Retina (tissue), 1 donor: ENCODE measurements at regions not wholly inside any gene's neighbourhood (a gene's known extent, or its start where the extent isn't known, plus 50 kb on each side); places are given as distances from the start of the nearest gene placed in this dataset.
A peak's percentile ranks its signal among the peaks of the same experiment; 100 is the strongest.
"Not testable (repeated sequence)": the region's sequence is repeated elsewhere in the genome, so short reads cannot be mapped to it uniquely, and the experiment has no call there.

Experiments used
- DNase-seq: peaks from one replicate; pipeline ENCODE4 v3.0.0-alpha.2; 2016

DNA sequence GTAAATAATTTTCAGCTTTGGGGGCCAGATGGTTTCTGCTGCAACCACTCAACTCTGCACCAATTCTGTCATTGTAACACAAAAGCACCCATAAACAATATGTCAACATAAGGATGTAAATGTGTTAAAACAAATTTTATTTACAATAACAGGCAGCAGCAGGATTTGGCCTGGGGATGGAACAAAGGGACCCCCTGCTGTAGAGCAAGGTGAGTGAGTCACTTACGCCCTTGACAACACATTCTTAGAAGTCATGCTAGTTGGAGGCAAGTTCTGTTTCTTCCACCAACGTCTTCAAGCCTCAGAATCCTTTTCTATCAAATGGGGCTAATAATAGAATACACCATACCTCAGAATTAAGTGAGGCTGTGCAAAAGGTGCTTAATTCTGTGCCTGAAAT is 610.2 kb upstream of the SYT4 start:
- no peak for DNase-seq

DNA sequence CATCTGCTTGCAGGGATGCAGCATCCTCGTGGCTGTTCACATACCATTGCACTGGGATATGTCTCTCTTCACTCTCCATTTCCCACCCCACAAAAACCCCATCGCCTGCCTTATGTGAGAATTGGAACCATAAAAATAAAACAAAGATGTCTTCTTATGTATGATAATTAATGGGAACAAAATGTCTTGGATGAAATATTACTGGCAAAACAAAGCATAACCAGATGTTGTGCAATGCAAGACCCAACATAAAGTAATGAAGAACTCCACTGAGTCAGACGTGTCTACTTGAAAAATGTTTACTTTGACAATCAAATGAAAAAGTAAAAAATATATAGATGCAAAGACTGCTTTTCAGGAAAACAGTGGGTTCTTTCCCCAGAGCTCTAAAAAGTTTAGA is 611.3 kb upstream of the SYT4 start:
- DNase-seq: no peak

- DNase-seq: no peak
Measured at GRCh38 chr18:43893001-43893637, 615.8 kb upstream of the SYT4 start.

GRCh38 chr18:43904209-43904837 is 627.0 kb upstream of the SYT4 start:
- DNase-seq: no peak

DNA sequence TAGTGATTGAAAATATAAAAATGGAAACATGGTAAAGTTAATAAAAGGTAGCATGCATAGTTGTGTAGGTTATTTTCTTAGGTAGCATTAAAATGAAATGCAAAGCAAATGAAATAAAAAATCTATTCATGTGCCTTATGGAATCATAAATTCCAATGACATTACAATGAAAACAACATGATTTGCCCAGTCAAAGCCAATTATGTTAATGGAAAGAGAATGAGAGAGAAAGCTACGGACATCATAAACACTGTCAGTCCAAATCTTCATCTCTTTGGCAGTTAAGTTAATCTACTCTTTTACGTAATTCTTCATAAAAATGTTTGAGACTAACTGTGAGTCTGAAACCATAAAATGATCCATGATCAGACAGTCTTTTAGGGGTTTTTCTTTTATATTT is 636.7 kb upstream of the SYT4 start:
- peak; percentile 30 for DNase-seq

GRCh38 chr18:43916984-43917383 is 639.7 kb upstream of the SYT4 start:
- DNase-seq: no peak

- DNase-seq: no peak
Measured at GRCh38 chr18:43917520-43917919, 640.2 kb upstream of the SYT4 start.

DNA sequence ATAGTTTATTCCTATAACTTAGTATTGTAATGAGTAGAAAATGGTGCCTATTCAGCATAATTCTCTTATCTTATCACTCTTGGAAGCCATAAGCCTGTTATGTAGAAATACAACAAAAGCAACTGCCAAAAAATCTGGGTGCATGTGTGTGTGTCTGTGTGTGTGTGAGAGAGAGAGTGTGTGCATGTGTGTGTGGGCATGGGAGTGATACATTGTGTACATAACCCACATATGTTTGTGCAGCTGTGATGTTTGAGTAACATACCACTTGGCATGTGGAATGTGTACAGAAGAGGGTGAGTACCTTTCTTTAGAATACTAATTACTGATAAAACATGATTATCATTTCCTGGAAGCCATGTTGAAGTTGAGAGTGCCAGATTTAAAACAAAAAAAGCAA is 642.3 kb upstream of the SYT4 start:
- DNase-seq: no peak

- DNase-seq: no peak
Measured at GRCh38 chr18:43931439-43931838, 654.1 kb upstream of the SYT4 start.

DNA sequence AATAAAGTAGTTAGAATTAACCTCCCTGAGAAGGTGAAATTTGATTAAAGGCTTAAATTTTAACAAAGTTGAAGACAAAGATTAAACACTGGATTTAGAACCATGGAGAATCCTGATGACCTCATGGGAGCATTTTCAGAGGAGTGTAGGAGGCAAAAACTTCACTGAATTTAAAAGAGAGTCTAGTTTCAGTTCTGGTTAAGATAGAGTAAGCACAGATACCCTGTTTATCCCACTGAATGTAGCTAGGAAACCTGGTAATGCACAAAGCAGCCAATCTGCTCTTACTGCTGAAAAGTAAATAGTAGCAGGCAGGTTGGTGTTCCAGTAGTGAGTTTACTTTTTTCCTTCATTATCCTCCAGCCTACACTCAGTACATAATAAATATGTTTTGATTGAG is 654.9 kb upstream of the SYT4 start:
- no peak for DNase-seq

DNA sequence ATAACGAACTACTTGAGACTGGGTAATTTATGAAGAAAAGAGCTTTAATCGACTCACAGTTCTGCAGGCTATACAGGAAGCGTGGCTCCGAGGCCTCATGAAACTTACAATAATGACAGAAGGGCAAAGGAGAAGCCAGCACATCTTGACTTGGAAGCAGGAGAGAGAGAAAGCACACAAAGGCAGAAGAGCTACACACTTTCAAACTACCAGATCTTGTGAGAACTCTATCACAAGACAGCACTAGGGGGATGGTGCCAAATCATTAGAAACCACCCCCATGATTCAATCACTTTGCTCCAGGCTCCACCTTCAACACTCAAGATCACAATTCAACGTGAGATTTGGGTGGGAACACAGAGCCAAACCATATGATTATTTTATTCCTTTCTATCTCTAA is 655.9 kb upstream of the SYT4 start:
- DNase-seq: no peak

DNA sequence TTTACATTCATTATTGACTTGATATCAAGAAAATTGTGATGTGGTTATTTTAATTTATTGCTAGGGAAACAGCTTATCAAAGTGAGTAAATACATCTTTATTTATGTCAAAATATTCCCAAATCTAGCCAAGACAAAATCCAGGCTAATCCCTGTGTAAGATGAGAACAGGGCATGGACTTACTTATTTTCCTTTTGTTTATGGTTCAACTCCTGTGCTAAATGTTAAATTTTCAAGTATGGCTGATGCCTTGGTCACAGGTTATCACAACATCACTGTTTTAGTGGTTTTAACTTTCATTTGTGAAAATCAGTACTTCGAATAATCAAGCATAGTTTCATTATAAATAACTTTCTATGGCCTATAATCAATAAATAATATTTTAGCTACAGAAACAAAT is 657.0 kb upstream of the SYT4 start:
- no peak for DNase-seq

DNA sequence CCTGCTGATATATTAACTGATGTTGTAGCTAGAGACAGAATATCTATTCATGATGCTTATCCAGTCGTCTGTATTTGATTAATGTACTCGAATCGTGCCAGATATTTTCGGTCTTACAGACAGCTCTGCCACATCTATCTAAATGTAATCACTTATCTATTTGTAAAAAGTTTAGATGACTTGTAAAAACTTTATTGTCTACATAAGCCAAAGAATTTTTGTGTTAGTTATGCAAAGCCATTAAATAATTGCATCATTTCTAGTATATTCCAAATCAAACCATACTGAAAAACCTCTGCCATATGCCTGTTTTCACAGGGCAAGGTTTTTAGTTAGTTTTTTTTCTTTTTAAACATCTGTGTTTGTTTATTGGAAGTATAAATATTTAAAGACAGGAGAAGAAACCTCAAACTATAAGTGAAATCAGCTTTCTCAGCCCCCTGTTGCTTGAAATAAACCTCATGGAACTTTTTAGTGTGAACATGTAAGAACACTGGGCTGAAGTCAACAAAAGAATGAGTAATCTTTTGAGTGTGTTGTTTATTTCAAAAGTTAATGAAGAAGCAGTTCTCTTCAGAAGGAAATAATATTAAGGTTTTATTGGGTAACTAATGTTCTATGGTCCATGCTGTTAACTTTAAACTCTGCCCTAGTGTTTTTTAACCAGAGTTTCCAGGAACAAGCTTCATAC is 657.6 kb upstream of the SYT4 start:
- DNase-seq: no peak

DNA sequence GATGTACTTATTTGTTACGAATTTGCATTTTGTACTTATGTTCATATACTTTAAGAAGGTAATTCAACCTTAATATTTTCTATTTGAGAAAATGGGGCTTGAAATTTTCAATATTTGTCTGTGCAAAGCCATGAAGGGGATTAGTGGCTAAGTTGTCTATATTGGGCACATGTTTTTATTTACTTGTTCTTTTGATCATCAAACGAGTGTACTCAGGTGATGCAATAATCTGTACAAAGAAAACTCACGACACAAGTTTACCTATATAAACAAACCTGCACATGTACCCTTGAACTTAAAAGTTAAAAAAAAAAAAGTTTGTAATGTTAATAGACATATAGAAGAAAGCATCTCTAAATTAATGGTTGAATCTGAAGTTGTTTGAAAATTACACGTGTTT is 658.9 kb upstream of the SYT4 start:
- DNase-seq: no peak

DNA sequence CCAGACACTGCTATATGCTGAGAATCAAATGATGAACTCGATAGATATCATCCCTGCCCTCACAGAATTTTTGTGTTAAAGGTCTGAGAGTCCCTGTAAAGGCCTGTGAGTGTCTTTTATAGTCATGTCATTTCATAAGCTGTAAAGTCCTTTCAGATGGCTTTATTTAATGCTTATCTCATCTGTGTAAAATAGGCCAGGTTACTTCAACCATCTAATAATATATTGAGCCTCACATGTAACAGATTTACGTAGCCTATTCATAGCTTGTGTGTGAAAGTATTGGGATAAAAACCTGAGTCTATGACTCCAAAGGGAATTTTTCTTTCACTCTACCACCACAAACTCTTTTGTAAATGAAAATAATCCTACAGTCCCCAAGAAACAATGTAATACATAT is 672.0 kb upstream of the SYT4 start:
- DNase-seq: no peak

DNA sequence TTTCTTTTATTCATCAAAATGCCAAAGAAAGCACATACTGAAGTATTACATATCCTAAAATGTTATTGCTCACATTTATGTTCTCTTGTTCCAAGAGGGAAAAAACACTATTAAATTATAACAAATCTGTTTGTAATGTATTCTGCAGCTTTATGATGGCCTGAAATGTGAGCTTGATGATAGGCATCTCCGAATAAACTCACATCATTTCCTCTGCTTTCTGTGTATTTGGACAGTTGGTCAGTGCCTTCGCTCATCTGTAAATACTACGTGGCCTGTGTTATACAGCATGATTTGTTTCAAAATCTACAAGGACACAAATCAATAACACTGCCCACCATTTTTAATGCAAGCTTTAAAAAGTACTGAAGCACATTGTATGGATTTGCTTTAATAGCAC is 672.8 kb upstream of the SYT4 start:
- DNase-seq: no peak

GRCh38 chr18:43952398-43952797 is 675.1 kb upstream of the SYT4 start:
- no peak for DNase-seq

DNA sequence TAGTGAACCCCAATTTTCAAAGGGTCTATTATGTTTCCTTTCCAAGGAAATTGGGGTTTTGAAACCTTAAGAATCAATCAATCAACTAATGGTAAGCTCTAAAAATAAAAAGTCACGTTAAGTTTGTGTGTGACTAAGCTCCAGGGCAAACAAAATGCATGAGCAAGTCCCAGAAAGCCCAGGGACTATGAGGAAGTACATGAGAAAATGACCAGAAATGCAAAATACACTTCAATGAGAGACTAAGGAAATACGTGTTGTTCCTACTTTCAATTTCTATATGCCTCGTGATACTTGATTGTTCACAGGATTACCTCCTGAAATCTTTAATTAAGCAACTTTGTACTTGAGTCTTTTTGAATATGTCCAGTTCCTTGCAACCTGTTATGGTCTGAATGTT is 684.4 kb upstream of the SYT4 start:
- DNase-seq: no peak

DNA sequence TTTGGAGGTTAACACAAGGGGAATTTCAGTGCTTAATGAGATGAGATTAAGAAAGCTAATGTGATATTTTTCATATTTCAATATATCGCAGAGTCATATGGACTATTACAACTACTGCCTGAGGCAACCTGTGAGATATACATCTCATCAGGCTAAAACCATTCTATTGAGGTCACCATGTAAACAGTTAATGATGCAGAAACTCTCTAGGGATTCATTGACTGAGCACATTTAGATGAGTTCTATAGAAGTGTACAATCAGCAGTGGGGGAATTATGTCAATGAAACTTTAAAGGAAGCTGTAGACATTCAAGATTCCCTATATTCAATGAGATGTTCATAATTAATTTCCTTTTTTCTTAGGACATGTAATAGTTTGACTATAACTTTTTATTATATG is 687.4 kb upstream of the SYT4 start:
- DNase-seq: no peak

GRCh38 chr18:43965691-43966090 is 688.4 kb upstream of the SYT4 start:
- DNase-seq: no peak

GRCh38 chr18:43970656-43971055 is 693.4 kb upstream of the SYT4 start:
- DNase-seq: no peak

GRCh38 chr18:43978174-43978573 is 700.9 kb upstream of the SYT4 start:
- DNase-seq: no peak

DNA sequence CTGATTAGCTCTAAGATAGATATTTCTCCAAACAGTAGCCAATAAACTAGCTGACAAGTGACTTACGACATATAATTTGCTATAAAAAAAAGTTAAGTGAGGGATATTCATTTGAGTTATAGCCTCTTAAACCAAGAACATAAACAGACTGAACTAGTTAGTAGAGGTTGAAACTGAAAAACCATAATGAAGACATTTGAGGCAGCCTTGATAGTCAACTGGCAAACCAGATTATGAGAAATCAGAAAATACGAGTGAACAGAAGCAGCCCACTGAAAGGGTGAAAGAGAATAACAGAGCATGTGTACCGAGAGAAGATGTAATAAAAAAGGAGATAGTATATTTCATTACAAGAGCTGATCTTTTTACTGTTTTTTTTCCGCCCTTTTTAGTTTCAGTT is 698.1 kb upstream of the SETBP1 start:
- DNase-seq: no peak

DNA sequence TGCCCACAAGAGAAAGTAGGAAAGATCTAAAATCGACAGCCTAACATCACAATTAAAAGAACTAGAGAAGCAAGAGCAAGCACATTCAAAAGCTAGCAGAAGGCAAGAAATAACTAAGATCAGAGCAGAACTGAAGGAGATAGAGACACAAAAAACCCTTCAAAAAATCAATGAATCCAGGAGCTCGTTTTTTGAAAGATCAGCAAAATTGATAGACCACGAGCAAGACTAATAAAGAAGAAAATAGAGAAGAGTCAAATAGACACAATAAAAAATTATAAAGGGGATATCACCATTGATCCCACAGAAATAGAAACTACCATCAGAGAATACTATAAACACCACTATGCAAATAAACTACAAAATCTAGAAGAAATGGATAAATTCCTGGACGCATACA is 693.6 kb upstream of the SETBP1 start:
- not testable (repeated sequence) for DNase-seq

- no peak for DNase-seq
Measured at GRCh38 chr18:43992741-43993140, 687.9 kb upstream of the SETBP1 start.
